ENCODE measurements at regions not wholly inside any gene's neighbourhood (a gene's known extent, or its start where the extent isn't known, plus 50 kb on each side); places are given as distances from the start of the nearest gene placed in this dataset.

DNA sequence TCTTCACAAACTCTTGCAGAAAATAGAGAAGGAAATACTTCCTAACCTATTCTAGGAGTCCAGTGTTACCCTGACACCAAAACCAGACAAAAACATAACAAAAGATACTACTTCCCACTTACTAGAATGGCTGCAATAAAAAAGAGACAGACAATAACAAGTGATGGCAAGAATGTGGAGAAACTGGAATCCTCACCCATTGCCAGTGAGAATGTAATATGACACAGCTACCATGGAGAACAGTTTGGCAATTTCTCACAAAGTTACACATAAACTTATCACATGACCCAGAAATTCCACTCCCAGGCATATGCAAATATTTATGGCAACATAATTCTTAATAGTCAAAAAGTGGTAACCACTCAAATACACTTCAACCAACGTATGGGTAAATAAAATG lies 209.8 kb upstream of the CTAGE1 start:
- no peaks in the 10 kb centered on the region for H3K4me1 Mint-ChIP-seq (ENCODE audit: low read depth)
- no peaks in the 10 kb centered on the region for H3K36me3 Mint-ChIP-seq
- no peak overlapping the region for H3K4me3 Mint-ChIP-seq
- H3K9me3 Mint-ChIP-seq = no peaks in the 10 kb centered on the region
- no peak overlapping the region for H3K27ac Mint-ChIP-seq
- no peaks in the 10 kb centered on the region for H3K27me3 Mint-ChIP-seq
- intact Hi-C loops (cut with micrococcal nuclease) = no loop called here
- CTCF ChIA-PET = no interaction called here
- no peak for DNase-seq
- POLR2A ChIA-PET = no interaction called here

DNA sequence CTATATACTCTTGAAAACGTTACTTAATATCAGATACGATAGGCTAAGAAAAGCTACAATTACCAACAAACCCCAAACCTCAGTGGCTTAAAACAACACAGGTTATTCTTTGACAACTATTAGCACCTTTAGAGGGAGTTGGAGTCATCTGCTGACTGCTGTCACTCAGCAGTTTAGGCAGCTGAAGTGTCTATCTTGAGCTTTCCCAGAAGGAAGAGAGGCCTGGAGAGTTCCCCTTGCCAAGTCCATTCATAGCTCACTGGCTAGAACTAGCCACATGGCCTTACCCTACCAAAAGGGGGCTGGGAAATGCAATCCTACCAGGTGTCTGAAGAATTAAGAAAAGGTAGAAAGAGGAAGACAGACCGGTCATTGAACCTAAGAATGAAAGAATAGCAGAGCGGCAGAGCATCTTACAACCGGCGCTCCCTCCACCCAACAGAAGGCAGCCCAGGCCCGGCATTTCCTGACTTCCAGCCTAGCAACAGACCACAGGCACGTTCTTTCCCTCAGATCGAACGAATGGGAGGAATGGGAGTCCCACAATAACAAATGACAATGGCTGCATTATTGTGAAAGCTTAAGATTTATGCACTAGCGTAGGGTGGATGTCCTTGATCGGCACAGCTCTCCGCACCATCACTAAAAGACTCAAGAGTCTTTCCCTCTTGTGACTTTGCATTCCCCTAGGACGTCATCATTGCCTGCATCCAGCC lies 211.2 kb upstream of the CTAGE1 start:
- ChIA-PET POLR2A (no interaction called here), CTCF (no interaction called here)
- Mint-ChIP-seq H3K36me3 (no peaks in the 10 kb centered on the region), H3K27me3 (no peaks in the 10 kb centered on the region), H3K9me3 (no peaks in the 10 kb centered on the region), H3K4me3 (no peak overlapping the region), H3K27ac (no peak overlapping the region), H3K4me1 (ENCODE audit: low read depth) (no peaks in the 10 kb centered on the region)
- intact Hi-C loops (cut with micrococcal nuclease) = no loop called here
- DNase-seq = no peak

DNA sequence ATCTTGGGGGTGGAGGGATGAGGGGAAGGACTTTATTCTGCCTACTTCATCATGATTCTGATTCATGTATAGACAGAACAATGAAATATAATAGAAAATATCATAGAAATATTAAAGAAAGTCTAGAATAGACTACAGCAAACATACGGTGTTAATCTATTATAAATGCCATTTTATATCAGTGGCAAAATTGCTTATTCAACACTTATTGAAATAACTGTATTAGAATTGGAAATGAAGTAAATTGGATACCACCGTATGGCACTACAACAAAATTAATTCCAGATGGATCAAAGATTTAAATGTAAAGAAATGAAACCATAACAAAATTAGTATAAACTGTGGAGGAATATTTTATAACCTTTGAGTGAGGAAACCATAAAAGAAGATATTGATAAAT lies 213.3 kb upstream of the CTAGE1 start:
- ChIA-PET CTCF (no interaction called here), POLR2A (interaction anchor here (0.5 kb wide), 1 partner anchor 1804 kb away, joined by 4 read pairs; no protein-coding TSS in a partner anchor)
- H3K36me3 Mint-ChIP-seq = peaks cover under 1% of the 10 kb centered on the region
- H3K4me3 Mint-ChIP-seq = no peak overlapping the region
- H3K9me3 Mint-ChIP-seq = peaks cover under 1% of the 10 kb centered on the region
- DNase-seq = no peak
- intact Hi-C loops (cut with micrococcal nuclease) = no loop called here
- no peaks in the 10 kb centered on the region for H3K4me1 Mint-ChIP-seq (ENCODE audit: low read depth)
- H3K27ac Mint-ChIP-seq = no peak overlapping the region
- H3K27me3 Mint-ChIP-seq = no peaks in the 10 kb centered on the region

DNA sequence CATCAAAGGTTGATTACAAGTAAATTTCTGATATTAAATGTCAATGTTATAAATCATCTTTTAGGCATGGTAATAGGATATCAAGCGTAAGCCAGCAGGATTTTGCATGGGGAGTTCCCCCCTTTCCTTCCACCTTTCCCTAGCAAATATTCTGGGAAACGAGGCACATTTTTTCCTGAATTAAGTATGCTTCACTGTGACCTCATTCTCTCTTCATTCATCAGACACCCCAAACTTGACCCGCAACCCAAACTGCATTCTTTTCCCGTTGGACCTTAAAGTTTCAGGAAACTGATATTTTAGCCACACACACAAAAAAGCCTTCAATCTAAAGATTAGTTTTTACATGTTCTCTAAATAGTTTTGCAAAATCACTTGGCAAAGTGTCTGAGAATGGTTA lies 214.5 kb upstream of the CTAGE1 start:
- Mint-ChIP-seq H3K27ac (no peak overlapping the region), H3K36me3 (peaks cover 1% of the 10 kb centered on the region), H3K9me3 (peaks cover 6% of the 10 kb centered on the region), H3K4me3 (no peak overlapping the region), H3K27me3 (no peaks in the 10 kb centered on the region), H3K4me1 (ENCODE audit: low read depth) (no peaks in the 10 kb centered on the region)
- intact Hi-C loops (cut with micrococcal nuclease) = no loop called here
- no peak for DNase-seq
- ChIA-PET POLR2A (no interaction called here), CTCF (no interaction called here)

DNA sequence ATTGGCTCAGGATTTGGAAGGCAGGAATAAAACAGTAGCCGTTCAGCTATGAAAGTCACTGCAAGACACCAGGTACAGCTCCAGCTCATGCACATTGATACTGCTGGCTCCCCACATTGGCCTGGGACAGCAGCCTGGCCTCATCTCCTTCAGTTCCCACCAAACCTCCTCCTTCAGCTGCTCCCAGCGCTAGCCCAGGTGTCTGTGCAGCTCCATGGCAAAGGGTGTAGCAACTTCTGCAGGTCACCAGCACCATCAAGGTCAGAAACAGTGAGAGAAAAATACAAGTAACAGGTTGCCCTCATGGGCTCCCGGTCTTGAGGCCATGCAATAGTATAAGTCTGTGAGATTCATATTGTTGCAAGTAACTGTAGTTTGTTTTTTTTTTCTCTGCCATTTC lies 216.7 kb upstream of the CTAGE1 start:
- no peaks in the 10 kb centered on the region for H3K4me1 Mint-ChIP-seq (ENCODE audit: low read depth)
- no peak for DNase-seq
- H3K36me3 Mint-ChIP-seq = peaks cover 4% of the 10 kb centered on the region
- ChIA-PET CTCF (no interaction called here), POLR2A (no interaction called here)
- intact Hi-C loops (cut with micrococcal nuclease) = no loop called here
- no peak overlapping the region for H3K4me3 Mint-ChIP-seq
- H3K9me3 Mint-ChIP-seq = peaks cover 12% of the 10 kb centered on the region
- H3K27me3 Mint-ChIP-seq = no peaks in the 10 kb centered on the region
- no peak overlapping the region for H3K27ac Mint-ChIP-seq

DNA sequence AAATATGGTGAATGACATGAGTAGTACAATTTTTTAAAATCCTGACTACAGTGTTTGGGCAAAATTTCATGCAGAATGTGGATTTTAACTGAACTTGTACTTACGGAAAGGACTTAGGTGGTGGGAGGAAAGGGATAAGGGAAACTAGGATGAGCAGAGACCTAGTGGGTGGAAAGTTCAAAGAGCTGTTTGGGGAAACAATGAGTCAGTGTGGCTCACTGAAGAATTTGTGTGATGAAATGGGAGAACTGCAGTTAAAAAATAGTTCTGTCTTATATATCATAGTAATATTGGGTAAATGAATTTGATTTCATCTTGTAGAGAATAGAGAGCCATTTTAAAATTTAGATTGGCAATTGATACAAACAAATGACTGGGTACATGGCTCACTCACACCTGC lies 220.1 kb upstream of the CTAGE1 start:
- Mint-ChIP-seq H3K27ac (no peak overlapping the region), H3K27me3 (no peaks in the 10 kb centered on the region), H3K4me3 (no peak overlapping the region), H3K36me3 (peaks cover 4% of the 10 kb centered on the region), H3K9me3 (peaks cover 12% of the 10 kb centered on the region), H3K4me1 (ENCODE audit: low read depth) (no peaks in the 10 kb centered on the region)
- intact Hi-C loops (cut with micrococcal nuclease) = no loop called here
- ChIA-PET POLR2A (no interaction called here), CTCF (no interaction called here)
- DNase-seq = no peak

DNA sequence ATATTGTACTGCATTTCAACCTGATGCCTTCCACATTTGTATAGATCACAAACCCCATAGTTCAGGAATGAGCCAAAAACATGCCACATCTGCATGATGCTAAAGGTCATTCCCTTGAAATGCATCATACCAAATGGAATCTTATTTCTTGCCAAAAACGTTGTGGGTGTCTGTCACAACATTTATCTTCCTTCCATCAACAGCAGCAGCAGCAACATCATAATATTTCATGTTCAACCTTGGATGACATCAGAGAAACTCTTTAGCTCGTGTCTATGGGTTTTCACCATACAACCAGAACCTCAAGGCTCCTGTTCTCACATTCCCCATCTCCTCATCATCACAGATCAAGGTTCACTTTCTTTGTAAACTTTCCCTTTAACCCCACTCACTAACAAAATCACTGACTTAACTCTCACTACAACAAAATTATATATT lies 221.3 kb upstream of the CTAGE1 start:
- POLR2A ChIA-PET = no interaction called here

DNA sequence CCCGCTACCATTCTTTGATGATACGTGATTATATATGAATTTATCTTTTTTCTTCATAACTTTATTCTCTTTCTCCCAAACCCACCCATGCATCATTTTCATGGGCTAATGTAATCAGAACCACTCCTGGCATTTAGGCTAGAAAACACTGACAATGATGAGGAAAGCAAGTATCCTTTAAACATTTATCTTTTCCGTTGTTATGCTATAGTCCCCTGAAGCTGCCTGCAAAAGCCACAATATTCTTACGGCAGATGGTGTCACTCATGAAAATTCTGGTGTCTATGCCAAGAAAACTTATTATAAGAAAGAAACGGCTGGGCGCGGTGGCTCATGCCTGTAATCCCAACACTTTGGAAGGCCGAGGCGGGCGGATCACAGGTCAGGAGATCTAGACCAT lies 221.8 kb upstream of the CTAGE1 start:
- Mint-ChIP-seq H3K36me3 (peaks cover 4% of the 10 kb centered on the region), H3K9me3 (peaks cover 12% of the 10 kb centered on the region), H3K27me3 (no peaks in the 10 kb centered on the region), H3K4me3 (no peak overlapping the region), H3K27ac (no peak overlapping the region), H3K4me1 (ENCODE audit: low read depth) (no peaks in the 10 kb centered on the region)
- ChIA-PET POLR2A (no interaction called here), CTCF (no interaction called here)
- intact Hi-C loops (cut with micrococcal nuclease) = no loop called here
- DNase-seq = no peak

More for the DNA sequence above, 221.3 kb upstream of the CTAGE1 start:
- Mint-ChIP-seq H3K27me3 (no peaks in the 10 kb centered on the region), H3K4me1 (ENCODE audit: low read depth) (no peaks in the 10 kb centered on the region), H3K4me3 (no peak overlapping the region), H3K9me3 (peaks cover 12% of the 10 kb centered on the region), H3K27ac (no peak overlapping the region), H3K36me3 (peaks cover 4% of the 10 kb centered on the region)
- CTCF ChIA-PET = no interaction called here
- DNase-seq = no peak
- intact Hi-C loops (cut with micrococcal nuclease) = no loop called here

DNA sequence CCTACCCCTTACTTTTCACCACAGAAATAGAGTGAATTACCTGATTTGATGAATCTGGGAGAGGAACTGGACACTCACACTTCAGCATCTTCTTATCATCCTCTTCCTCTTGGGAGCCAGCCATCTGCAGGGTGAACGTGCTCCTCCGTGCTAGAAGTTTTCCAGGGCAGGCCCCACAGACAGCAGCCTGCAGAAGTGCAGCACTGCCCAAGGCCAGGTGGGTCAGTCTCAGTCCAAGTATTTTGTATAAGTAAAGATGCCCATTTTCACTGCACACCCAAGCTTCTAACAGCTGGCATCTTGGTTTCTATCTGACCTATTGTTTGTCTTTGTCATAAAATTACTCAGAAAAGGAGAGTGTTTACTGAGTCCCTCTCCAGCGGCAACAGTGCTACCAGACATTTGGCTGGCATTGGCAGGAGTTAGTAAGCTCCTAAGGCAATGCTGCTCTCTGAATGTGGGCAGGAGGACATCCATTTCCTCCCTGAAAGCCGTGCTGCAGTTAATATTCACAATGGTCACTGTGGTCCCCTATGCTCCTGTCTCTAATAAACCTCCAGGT lies 222.6 kb upstream of the CTAGE1 start:
- H3K27me3 Mint-ChIP-seq = no peaks in the 10 kb centered on the region
- intact Hi-C loops (cut with micrococcal nuclease) = no loop called here
- no peaks in the 10 kb centered on the region for H3K4me1 Mint-ChIP-seq (ENCODE audit: low read depth)
- H3K4me3 Mint-ChIP-seq = no peak overlapping the region
- DNase-seq = no peak
- ChIA-PET CTCF (no interaction called here), POLR2A (no interaction called here)
- peaks cover 4% of the 10 kb centered on the region for H3K36me3 Mint-ChIP-seq
- no peak overlapping the region for H3K27ac Mint-ChIP-seq
- H3K9me3 Mint-ChIP-seq = peaks cover 16% of the 10 kb centered on the region

DNA sequence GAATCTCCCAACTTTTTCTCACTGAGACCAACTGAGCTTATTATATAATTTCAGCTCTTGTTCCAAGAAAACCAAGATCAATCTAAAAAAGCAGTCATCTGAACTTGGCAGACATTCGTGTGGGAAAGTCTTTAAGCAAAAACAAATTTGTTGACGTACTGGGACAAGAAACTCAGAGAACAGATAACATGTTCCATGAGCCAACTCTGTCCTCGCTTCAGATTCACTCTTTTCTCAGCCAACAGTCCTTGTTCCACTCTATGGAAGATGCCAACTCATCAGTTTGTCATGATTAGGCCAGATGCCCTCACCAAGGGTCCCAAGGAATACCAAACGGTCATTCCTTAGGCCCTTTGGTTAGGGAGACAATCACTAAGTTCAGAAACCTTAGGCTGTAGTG lies 224.2 kb upstream of the CTAGE1 start:
- no peak for DNase-seq
- ChIA-PET CTCF (no interaction called here), POLR2A (no interaction called here)
- Mint-ChIP-seq H3K9me3 (peaks cover 11% of the 10 kb centered on the region), H3K36me3 (peaks cover 3% of the 10 kb centered on the region), H3K27me3 (no peaks in the 10 kb centered on the region), H3K27ac (no peak overlapping the region), H3K4me1 (ENCODE audit: low read depth) (no peaks in the 10 kb centered on the region), H3K4me3 (no peak overlapping the region)
- intact Hi-C loops (cut with micrococcal nuclease) = no loop called here

DNA sequence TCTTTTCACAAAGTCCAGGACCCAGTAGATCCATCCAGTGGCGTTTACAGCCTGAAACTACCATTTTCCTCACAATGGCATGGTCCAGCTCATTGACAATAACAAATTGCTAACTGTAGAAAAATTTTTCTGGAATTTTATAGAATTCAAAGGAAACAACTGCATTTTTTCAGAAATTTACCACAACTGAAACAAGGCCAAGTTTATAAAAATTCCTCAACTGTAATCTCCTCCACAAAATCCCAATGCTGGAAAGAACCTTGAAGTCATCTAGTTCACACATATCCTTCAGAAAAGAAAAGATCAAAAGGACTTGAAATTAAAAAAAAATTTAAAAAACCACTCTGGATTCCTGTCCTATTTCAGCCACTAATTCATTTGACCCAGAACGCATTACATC lies 226.0 kb upstream of the CTAGE1 start:
- DNase-seq = no peak
- ChIA-PET POLR2A (no interaction called here), CTCF (no interaction called here)
- H3K27me3 Mint-ChIP-seq = no peaks in the 10 kb centered on the region
- H3K9me3 Mint-ChIP-seq = peaks cover 4% of the 10 kb centered on the region
- no peak overlapping the region for H3K27ac Mint-ChIP-seq
- no peaks in the 10 kb centered on the region for H3K4me1 Mint-ChIP-seq (ENCODE audit: low read depth)
- H3K4me3 Mint-ChIP-seq = no peak overlapping the region
- H3K36me3 Mint-ChIP-seq = no peaks in the 10 kb centered on the region
- intact Hi-C loops (cut with micrococcal nuclease) = no loop called here

DNA sequence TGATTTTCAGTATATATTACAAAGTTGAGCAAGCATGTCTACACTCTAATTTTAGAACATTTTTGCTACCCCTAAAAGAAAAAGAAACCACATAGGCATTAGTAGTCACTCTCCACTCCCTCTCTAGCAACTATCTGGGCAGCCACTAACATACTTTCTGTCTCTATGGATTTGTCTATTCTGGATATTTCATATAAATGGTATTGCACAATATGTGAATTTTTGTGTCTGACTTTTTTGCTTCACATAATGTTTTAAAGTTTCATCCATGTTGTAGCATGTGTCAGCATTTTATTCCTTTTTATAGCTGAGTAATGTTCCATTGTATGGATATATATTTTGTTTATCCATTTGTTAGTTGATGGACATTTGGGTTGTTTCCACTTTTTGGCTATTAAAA lies 232.5 kb upstream of the CTAGE1 start:
- DNase-seq = no peak
- peaks cover 3% of the 10 kb centered on the region for H3K27me3 Mint-ChIP-seq
- H3K4me1 Mint-ChIP-seq (ENCODE audit: low read depth) = no peaks in the 10 kb centered on the region
- no peaks in the 10 kb centered on the region for H3K36me3 Mint-ChIP-seq
- H3K27ac Mint-ChIP-seq = no peak overlapping the region
- CTCF ChIA-PET = no interaction called here
- H3K4me3 Mint-ChIP-seq = no peak overlapping the region
- POLR2A ChIA-PET = no interaction called here
- intact Hi-C loops (cut with micrococcal nuclease) = no loop called here
- peaks cover 5% of the 10 kb centered on the region for H3K9me3 Mint-ChIP-seq

DNA sequence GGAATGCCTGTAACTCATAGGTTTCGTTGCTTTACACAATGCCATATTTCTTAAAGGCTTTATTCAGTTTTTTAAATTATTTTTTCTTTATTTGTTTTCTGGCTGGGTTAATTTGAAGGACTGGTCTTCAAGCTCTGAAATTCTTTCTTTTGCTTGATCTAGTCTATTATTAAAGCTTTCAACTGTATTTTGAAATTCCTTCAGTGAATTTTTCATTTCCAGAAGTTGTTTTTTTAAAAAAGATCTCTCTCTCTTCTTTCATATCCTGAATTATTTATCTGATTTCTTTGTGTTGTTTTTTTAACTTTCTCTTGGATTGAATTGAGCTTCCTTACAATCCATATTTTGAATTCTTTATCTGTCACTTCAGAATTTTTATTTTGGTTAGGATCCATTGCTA lies 239.9 kb upstream of the CTAGE1 start:
- H3K4me3 Mint-ChIP-seq = no peak overlapping the region
- no peak overlapping the region for H3K27ac Mint-ChIP-seq
- no peaks in the 10 kb centered on the region for H3K4me1 Mint-ChIP-seq (ENCODE audit: low read depth)
- DNase-seq = no peak
- ChIA-PET CTCF (no interaction called here), POLR2A (no interaction called here)
- peaks cover 3% of the 10 kb centered on the region for H3K36me3 Mint-ChIP-seq
- intact Hi-C loops (cut with micrococcal nuclease) = no loop called here
- peaks cover 37% of the 10 kb centered on the region for H3K9me3 Mint-ChIP-seq
- H3K27me3 Mint-ChIP-seq = peaks cover 6% of the 10 kb centered on the region
